ENCODE measurements at regions not wholly inside any gene's neighbourhood (a gene's known extent, or its start where the extent isn't known, plus 50 kb on each side); places are given as distances from the start of the nearest gene placed in this dataset.

- no peak for TF ChIP-seq TOX (CRISPR knock-in tag; IDR thresholded peaks at IDR 0.05; ENCODE audit: borderline replicate concordance)
- TF ChIP-seq OSR1 (CRISPR knock-in tag; IDR thresholded peaks at IDR 0.05): no peak
- TF ChIP-seq CREB5 (CRISPR knock-in tag; IDR thresholded peaks at IDR 0.05; ENCODE audit: low read depth): no peak
Observed at GRCh38 chr13:70694996-70695715, 586.9 kb upstream of the KLHL1 start.

All from SK-N-SH treated with all-trans-retinoic acid at 6 μM for 48 hours (cell line).